HG03378 (cell line): ENCODE measurements at regions not wholly inside any gene's neighbourhood (a gene's known extent, or its start where the extent isn't known, plus 50 kb on each side); places are given as distances from the start of the nearest gene placed in this dataset.

Source experiments
- ATAC-seq: cut with Tn5 transposase; IDR thresholded peaks from one replicate; pipeline ENCODE4 v1.9.1; 2021; ENCODE audit warnings: mild to moderate bottlenecking, moderate library complexity; ENCODE audit not compliant: unreplicated experiment

DNA sequence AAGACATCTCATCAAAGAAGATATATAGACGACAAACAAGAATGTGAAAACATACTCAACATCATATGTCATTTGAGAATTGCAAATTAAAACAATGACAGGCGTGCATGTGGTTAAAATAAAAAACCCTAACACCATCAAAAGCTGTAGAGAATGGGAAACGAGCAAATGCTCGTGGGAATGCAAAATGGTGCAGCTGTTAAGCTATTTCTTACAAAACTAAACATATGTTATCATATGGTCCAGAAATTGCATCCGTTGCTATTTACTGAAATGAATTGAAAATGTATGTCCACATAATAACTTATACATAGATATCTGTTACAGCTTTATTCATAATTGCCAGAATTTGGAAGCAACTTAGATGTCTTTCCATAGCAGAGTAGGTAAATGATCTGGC, 574.4 kb downstream of the TNS3 start:
- ATAC-seq = no peak

DNA sequence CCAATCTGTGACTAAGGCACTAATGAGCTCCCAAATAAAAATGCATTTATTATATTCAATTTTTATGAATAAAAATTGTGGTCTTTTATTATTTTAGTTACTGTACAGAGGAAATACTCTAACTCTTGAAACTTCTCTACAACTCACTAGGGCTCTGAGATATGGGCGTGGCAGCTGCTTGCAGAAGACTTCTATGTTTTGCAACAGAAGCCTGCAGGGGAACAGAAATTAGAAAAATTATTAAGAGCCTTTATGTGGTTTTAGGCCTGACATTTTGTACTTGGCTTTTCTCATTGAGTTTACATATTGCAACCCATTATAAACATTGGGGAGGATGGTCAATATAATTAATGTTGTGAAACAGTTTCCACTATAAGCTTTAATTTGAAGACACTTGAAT, 581.4 kb downstream of the TNS3 start:
- ATAC-seq = no peak

DNA sequence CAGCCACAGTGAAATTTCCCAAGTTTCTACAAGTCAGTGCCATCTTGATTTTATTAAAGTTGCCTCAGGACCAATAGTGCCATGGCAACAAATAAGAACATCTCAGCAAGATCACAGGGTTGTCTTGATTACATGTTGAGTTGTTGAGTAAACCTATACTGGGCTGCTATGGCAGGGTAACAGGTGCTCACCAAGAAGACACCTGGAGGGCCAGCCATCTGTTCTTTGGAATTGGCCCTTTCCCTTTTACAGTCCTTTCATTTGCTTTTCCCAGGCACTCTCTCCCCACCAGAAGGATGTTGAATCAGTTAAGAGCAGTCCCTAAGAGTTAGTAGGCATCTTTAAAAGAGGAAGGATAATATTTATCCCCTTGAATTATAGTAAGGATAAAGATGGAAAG, 582.0 kb downstream of the TNS3 start:
- ATAC-seq = no peak

DNA sequence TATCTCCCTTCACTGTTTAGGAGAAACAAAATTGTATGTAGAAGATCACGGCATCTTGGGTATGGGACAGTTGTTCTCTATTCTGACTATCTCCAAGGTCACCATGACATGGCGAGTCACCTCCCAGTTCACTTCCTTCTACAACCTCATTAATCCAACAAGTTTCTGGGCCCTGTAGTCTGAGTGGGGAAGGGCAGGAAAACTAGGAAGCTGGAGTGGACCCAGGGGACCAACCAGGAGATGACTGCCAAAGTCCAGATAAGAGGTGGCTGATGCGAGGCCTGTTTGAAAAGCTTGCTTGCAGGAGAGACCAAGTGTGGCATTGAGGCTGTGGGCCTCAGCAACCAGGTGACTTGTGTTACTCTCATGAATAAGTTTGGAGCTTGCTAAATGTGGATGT, 584.9 kb downstream of the TNS3 start:
- no peak for ATAC-seq

DNA sequence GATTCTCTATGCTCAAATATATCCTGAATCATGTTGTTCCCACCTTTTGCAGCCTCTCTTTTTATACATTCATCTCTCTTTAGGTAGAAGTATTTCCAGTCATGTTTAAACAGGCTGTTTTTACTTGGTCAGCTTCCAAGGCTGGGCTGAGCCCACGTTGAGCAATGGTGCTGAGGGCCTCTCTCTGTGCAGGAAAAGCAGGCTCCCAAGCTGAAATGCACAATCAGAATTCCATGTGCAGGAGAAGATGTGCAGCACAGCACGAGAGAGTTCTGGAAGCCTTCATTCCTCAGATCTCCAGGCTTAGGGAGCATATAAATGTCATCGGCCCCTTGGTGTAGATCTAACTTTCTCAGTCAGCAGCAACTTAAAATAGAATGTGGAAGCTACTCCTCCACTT, 588.5 kb downstream of the TNS3 start:
- no peak for ATAC-seq

DNA sequence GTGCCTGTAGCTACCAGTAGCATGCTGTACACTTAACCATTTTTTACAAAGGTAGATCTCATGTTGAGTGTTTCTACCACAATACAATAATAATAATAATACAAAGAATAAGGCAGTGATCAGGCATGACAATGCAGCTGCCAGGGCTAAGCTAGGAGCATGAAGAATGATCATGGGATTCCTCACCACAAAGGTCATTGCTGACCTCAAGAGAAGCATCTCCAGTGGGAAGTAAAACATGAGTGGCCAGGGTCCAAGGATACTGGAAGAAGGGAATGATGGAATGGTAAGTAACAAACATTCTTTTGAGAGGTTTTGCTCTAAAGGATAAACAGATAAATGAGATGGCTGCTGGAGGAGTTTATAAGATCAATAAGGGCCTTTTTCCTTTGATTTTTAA, 591.1 kb downstream of the TNS3 start:
- ATAC-seq = no peak

DNA sequence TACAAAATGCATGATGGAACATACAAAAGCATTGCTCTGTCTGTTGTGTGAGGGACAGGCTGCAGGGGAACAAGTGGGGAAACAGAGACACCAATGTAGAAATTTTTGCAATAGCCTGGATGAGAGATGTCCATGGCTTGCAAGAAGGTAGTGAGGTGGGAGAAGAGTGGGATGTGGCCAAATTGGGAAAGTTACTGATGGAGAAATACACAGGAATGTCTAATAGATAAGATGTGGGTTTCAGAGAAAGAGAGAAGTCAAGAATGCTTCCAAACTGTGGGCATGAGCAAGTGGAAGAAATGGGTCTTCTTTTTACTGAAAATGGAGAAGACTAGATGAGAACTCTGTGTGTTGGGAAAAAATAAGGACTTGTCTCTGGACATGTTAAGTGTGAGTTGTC, 592.7 kb downstream of the TNS3 start:
- no peak for ATAC-seq

DNA sequence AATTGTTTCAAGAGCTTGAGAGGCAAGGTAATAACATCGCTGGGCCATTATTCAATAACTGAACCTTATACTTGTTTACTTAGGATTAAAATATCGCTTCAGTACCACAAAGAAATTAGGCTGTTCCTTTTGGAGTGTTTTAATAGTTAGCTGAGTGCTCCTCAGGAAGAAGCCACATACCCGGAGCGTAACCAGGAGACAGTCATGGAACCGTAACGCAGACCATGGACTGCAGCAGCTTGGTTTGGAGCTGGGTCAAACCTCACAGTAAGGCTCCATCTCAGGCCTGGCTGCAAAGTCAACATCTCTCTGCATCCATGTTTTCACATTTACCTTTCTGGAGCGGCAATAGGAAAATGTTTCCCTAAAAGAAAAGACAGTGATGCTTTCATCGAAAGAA, 599.0 kb downstream of the TNS3 start:
- no peak for ATAC-seq

DNA sequence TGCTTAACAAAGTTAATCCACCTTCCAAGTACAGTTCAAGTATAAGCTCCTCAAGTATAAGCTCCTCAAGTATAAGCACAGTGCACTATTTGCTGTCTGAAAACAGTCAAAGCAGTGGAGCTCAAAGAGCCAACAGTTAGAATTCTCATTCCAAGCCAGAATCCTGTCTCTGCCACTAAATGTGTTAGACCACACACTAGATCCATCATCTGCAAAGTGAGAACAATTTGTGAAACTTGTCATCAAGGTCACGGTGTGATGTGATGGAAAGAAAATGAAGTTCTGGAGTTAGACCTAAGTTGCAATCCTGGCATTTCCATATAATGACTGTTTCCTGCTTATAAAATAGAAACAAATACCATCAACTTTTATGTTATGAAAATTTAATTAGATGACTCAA, 602.5 kb downstream of the TNS3 start:
- no peak for ATAC-seq

DNA sequence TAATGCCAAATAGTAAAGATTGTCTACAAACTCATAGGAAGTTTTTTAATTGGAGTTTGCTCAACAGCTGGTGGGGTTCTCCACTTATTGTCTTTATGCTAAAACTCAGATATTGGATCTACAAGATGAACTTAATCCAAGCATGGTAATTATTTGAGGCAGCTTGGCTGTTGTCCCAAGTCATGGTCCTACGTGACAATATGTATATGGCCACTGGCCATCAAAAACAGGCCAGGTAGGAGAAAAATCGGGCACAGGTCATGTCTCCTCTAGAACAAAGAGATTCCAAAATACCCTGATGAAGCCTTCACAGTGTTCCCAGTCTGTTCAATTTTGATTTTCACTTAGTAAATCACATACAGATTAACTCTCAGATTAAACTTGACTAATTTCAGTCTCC, 606.4 kb downstream of the TNS3 start:
- no peak for ATAC-seq

DNA sequence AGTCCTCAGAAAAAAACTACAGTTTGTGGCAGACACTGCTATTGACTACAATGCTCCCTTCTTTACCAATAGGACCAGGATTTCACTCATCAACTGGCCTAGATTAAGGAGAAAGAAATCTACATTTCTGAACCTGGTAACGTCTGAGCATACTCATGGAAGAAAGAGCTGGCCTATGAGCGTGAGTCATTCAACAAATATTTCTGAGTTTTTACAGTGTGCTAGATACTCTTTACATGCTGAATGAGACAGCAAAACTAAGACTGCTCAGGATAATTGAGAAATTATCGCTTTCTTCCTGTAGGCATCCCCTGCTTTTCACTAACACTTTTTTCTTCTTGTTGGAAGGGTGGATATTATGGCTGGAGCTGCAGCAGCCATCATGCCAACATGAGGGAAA, 609.7 kb downstream of the TNS3 start:
- ATAC-seq = no peak

DNA sequence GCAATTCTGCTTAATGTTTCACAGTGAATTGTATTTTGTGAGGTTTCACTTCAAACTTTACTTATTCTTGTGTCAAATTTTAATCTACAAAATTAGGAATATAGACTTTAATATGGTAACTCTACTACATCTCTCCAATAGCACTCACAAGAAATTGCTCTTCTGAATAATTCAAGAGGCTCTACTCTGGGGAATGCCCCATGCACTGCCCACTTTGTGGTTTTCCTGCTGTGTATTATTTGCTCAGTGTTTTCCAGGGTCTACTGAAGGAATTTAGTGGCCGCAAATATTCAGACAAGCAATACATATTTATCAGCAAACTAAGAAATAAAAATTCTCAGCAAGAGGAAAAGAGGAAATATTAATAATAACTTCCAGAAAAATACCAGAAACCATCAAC, 611.4 kb downstream of the TNS3 start:
- ATAC-seq = no peak

DNA sequence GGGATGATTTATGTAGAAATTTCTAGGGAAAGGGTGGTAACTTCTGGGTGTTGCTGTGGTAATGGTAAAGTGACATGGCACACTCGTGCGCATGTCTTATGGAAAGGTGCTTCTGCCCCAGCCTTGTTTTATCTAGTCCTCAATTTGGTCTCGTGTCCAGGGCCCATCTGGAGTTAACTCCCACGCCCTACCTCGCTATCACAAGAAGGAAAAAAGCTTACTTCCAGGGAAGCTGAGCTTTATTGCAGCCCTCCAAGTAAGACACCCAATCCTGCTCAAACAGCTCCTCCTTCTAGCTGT, 611.8 kb downstream of the TNS3 start:
- ATAC-seq = no peak

DNA sequence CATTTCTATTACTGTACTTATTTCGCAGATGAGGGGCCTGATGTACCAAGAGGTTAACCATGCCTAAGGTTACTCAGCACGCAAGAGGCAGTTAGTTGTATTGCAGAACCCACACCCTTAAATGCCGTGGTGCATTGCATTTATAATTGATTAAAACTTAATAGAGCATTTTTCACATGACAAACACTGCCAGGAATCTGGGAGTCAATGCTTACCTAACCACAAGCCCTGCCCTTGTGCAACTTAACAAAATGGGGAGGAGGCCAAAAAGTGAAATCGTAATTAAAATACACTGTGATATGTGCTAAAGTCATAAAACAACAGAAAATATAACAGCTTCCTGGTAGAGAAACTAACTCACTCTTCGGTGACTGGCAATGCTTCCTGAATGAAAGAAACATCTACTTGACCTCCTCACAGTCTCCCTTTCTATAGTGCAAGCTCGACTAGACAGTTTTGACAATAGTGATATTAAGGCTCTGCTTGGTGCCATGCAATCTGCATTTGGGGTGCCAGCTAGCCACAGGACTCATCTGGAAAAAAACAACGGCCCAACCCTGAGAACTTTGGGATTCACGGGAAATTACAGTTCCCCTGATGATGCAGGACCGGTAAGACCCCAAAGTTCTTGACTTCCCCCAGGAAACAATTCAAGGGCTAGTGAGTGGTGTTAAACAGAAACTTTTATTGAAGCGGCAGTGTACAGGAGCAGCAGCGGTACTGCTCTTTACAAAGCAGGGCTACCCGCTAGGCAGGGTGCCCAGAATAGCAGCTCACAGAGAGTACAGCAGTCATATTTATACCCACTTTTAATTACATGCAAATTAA, 612.4 kb downstream of the TNS3 start:
- no peak for ATAC-seq

DNA sequence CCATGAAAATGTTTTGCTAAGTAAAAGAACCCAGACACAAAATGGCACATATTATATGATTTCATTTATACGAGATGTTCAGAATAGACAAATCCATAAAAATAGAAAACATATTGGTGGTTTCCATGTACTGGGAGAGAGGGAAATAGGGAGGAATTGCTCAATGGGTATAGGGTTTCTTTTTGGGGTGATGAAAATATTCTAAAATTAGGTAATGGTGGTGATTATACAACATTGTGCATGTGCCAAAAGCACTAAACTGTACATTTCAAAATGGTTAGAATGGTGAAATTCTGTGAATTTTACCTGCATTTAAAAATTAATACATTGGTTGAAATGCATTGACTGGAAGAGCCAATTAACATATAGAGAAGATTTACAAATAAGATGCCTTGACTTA, 613.9 kb downstream of the TNS3 start:
- ATAC-seq = no peak

DNA sequence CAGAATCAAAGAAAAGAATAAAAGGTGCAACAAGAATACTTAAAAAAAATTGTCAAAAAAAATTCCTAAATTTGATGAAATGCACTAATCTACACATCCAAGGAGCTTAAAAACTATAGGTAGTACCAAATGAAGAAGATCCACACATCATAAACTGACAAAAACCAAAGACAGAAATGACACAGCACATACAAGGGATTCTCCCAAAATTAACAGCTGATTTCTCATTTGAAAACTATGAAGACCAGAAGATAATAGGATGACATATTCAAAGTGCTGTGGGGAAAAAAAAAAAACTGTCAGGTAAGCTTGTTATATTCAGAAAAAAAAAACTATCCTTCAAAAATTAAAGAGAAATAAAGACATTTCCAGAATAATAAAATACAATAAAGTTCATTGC, 618.2 kb downstream of the TNS3 start:
- no peak for ATAC-seq

DNA sequence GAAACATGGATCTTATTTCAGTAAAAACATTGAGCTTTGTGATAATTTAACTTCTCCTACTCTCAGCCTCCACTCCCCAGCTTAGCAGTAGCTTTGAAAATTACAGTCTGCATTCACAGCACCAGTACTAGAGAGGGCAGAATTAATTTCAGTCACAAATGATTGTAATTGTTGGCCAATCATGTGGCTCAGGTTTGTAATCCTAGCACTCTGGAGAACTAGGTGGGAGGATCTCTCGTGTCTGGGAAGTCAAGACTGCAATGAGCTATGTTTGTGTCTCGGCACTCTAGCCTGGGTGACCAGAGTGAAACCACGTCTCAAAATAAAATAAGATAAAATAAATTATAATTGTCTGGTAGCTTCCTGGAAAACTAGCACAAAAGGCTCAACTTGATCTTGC, 620.9 kb downstream of the TNS3 start:
- ATAC-seq = no peak

DNA sequence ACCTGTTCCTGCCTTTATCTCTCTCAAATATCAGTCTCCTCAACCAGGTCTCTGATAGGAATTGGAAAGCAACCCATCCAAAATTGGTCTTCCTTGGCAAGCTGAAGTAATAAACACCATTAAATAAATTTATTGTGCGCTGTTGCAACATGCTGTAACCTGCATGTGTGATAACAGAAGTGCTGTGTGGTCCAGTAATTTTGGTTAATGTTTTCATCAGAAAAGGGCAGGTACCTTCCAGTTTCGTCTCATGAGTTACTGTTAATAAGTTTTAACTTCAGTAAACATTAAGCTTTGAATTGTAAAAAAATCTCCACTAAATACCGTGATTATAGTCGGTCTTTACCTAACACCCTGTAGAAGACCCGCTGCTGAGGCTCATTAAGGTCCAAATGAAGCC, 624.7 kb downstream of the TNS3 start:
- ATAC-seq = no peak

DNA sequence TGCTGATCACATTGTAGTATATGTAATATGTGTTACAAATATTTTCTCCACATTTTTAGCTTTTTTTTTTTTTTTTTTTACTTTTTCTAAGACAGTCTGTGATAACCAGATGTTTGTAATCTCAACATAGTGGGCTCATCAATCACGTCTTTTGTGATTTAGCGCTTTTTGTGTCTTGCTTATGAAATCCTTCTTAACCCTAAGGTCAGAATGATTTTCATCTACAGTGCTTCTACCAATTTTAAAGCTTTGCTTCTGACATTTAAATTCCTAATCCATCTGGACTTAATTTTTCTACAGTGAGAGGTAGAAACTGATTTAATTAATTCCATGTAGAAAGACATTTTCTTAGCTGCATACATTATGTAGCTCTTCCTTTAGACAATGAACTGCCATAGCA, 626.4 kb downstream of the TNS3 start:
- ATAC-seq = no peak

DNA sequence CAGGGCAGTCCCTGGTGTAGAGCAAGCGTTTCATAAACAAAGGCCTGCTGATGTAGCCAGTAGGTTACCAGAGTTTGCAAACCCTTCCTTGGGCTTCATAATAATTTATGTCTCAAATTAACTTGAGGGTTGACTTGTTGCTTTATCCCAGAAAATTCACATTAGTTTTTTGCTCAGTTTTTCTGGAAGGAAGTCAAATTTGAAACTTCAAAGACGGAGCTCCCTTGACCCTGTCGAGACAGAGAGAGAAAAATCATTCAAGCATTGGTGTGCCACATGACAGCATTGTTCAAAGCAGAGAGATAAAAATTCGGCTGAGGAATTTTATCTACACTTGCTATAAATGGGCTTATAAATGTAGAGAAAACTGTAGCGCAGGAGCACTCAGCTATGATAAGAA, 627.7 kb downstream of the TNS3 start:
- ATAC-seq = no peak

DNA sequence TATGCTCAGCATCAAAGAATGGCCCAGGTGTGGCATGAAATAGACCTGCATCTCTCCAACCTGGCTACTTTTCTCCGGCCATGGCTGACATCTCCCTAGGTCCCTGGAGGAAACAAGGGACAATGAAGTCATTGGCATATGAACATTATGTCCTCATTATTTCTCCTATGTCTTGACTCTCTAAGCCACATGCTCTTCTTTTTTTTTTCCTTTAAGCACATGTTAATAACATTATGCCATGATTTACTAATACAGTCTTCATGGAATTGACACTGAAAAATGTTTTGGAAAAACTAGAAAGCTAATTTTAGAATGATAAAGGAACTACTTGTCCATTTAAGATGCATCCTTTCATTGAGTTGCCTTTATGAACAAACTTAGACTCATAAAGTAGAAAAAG, 628.9 kb downstream of the TNS3 start:
- no peak for ATAC-seq

DNA sequence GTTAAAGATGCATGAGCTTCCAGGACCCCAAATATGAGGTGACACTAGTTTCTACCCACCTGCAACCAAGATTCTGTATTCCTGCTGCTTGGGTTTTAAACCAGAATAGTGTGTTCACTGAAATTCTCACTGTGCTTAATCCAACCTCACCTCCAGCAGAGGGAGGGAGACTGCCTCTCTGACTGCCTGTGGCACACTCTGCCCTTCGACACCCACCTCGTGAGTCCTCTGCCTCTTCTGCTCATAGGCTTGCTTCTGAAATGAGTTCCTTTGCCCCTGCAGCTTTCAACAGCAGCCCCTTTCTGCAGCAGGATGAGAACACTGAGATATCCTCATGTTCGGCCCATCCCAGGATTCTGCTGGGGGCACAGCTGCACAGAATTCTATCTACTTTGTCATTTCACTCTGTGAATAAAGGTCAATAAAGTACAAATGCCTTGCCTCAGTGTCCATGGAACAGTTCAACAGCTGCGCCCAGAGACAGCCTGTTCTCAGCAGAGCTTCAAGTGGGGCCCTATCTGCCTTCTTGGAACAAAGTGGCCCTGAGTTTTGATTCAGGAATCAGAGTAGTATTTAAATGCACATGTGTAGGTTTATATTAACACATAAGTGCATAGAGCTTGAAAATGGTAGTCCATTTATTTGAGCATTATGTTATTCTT, 632.5 kb downstream of the TNS3 start:
- ATAC-seq = no peak

DNA sequence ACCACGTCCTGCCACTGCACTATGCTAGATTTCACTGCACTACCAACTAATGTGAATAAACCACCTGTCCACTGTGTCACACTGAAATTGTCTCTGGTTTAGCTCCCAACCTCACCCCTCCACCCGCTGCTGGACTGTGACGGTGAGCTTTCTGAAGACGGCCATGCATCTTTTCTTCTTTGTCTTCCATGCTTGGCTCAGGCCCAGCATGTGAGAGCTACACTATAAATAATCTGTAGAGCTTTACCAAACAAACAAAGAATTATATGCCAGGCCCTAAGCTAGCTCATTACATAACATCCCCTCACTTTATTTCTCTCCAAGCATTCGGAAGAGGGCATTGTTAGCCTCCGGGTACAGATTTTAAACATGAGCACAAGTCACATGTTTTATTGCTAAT, 633.2 kb downstream of the TNS3 start:
- no peak for ATAC-seq
